NCI-H146 (cell line): ENCODE measurements at regions not wholly inside any gene's neighbourhood (a gene's known extent, or its start where the extent isn't known, plus 50 kb on each side); places are given as distances from the start of the nearest gene placed in this dataset.
"Not testable (repeated sequence)": the region's sequence is repeated elsewhere in the genome, so short reads cannot be mapped to it uniquely, and the experiment has no call there.

Experiments
- DNase-seq: peaks from one replicate; lab custom pipeline; 2025; lab: John Stamatoyannopoulos, UW

- no peak for DNase-seq
These were observed 299.2 kb upstream of the RBMS1 start for GRCh38 chr2:160792837-160793236.

DNA sequence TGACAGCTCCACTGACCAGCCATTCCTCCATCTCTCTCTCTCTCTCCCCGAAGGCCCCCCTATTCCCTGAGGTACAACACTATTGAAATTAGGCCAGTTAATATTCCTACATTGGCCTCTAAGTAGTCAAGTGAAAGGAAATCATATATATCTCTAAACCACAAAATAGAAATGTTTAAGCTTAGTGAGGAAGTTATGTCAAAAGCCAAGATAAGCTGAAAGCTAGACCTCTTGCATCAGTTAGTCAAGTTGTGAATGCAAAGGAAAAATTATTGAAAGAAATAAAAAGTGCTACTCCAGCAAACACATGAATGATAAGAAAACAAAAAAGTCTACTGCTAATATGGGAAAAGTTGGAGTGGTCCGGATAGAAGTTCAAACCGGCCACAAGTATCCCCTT, 301.3 kb upstream of the RBMS1 start:
- no peak for DNase-seq

DNA sequence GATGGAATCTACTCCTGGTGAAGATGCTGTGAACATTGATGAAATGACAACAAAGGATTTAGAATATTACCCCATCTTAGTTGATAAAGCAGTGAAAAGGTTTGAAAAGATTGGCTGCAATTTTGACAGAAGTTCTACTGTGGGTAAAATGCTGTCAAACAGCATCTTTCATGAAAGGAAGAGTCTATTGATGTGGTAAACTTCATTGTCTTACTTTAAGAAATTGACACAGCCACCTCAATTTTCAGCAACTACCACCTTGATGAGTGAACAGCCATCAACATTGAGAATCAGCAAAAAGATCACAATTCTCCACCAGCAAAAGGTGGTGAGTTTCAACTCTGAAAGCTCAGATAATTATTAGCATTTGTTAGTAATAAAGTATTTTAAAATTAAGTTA, 310.3 kb upstream of the RBMS1 start:
- no peak for DNase-seq

DNA sequence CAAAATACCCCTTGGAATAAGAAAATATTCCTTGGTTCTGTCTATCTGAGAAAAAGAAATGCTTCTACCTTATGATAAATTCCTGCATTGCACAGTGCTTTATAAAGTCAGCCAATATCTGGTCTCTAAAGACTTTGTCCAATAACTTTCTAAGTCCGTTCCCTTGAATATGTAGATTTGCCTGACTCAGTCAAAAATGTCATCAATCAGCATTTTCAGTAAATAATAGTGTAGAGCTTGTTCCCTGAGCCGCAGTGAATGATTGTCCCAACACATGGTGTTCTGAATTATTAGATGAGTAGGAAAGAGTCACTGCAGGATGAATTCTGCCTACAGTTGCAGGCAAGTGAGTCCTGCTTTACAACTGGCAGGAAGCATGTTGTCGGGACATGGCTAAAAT, 316.8 kb upstream of the RBMS1 start:
- no peak for DNase-seq

GRCh38 chr2:160812830-160813505, 319.4 kb upstream of the RBMS1 start:
- DNase-seq, result no peak

- no peak for DNase-seq
These were observed 319.9 kb upstream of the RBMS1 start for GRCh38 chr2:160813506-160813858.

DNA sequence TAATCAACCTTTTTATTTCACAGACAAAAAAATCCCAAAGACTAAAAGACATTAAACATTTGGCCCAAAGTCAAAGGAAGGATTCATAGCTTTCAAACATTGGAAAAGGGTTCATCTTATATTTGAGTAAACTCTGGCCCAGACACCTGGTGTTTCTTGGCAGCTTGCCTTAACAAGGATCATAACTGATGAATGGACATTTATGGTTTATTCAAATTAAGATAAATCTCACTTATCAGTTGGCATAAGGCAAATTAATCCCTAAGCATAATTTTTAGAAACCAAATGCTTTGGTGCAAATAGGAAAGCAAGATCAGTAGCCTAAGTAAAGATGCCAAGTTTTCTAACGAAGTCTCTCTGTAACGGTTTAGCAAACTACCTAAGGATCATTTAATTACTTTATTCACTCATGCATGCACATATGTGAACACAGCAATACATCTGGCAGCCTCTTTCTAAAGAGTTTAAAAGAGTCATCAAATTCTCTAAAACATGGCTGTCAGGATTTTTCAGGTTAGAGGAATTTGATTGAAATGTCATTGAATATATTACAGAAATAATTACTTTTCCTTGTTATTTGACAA, 323.4 kb upstream of the RBMS1 start:
- DNase-seq, result no peak

DNA sequence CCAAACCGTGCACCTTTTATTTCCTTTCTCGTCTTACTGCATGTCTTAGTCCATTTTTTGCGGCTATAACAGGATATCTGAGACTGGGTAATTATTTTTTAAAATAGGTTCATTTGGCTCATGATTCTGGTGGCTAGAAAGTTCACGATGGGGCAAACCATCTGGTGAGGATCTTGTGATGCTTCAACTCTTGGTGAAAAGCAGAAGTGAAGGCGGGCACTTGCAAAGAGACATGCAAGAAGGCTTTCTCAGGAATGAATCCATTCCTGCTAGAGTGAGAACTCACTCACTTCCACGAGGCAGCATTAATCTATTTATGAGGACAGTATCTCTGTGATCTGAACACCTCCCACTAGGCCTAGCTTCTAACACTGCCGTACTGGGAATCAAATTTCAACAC, 327.1 kb upstream of the RBMS1 start:
- no peak for DNase-seq

- DNase-seq, result no peak
These were observed 328.4 kb upstream of the RBMS1 start for GRCh38 chr2:160822006-160822405.

DNA sequence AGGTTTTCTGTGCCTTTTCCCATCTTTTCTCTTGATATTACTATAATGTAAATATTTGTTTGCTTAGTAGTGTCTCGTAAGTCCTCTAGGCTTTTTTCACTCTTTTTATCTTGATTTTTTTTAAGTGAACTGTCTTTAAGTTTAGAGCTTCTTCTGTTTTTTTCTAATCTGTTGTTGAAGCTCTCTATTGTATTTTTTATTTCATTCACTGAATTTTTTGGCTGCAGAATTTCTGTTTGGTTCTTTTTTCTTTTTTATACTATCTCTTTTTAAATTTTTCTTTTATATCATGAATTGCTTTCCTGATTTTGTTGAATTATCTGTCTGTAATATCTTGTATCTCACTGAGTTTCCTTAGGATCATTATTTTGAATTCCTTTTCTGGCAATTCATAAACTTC, 331.8 kb upstream of the RBMS1 start:
- no peak for DNase-seq

DNA sequence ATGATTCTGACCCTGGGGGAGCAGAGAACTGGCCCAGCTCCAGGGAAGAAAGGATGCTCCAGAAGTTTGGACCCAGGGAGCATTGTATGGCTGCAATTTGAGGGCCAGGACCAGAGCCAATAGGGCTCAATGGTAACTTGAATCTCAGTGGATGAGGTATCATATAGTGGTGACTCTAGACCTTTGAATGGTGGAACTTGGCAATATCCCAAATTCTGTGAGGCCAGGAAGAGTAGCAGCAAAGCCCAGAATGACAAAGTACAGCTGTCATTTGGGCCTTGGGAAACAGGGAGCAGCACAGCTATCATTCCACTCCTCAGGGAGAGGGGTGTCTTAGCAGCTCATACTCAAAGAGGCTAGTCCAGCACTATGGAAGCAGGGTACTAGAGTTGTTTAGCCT, 332.9 kb upstream of the RBMS1 start:
- DNase-seq, result no peak

- DNase-seq, result no peak
These were observed 332.2 kb upstream of the TANK start for GRCh38 chr2:160828076-160828475.

DNA sequence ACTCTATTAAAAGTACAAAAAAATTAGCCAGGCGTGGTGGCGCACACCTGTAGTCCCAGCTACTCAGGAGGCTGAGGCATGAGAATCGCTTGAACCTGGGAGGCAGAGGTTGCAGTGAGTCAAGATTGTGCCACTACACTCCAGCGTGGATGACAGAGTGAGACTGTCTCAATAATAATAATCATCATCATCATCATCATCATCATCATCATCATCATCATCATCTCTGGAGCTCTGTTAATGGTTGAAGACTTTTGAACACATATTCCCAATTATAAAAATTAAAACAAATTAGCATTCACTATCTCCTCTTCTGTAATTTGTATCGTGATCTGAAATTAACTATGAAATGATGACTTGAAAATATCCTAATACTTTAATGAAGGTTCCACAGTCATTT, 327.8 kb upstream of the TANK start:
- DNase-seq, result not testable (repeated sequence)

DNA sequence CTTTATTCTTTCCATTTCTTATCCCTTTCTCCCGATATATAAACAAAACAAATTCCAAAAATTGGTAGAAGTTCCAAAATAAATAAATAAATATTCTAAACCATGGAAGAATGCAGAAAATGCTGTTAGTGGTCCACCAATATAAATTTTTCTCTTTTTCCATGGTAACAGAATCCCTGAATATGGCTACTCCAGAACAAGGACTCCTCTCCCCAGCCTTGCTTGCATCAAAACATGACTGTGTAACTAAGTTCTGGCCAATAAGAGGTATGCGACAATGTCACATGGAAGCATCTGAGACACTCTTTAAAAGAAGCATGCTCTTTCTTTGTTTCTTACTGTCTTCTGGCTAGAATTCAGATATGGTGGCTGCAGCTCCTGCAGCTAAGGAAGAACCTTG, 325.1 kb upstream of the TANK start:
- DNase-seq, result no peak

DNA sequence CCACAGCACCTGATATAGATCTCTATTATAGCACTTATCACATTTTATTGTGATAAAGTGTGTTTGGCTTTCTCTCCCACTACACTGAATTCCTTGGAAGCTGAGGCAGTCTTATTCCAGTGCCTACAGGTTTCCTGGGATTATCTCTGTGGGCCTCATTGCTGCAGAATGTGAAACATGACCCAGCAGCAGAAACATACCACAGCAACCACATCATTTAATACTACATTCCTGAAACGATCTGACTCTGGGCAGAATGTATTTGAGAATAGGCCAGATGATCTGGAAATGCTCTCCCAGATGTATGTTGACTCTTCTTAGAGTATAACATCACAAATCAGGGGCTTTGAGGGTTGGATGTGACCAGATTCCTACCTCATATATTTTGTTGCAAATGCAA, 323.5 kb upstream of the TANK start:
- DNase-seq, result no peak

DNA sequence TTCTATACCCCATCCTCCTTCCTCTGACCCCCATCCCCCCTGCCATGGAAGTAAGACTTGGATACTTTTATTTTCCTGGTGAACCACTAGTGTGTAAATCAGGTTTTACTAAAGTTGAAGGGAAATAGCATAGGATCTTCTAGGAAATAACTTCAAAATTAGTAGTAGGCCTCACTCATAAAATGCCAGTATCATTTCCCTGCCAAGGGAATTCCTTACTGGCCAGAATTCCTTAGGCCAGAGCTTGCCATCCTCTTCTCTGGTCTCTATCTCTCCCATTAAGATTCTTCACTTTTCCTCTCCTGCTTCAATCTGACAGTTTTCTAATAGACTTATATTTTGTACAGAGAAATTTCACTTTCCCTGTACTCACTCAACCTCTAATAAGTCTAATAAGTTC, 322.8 kb upstream of the TANK start:
- no peak for DNase-seq

GRCh38 chr2:160838147-160838546, 322.1 kb upstream of the TANK start:
- DNase-seq, result no peak

DNA sequence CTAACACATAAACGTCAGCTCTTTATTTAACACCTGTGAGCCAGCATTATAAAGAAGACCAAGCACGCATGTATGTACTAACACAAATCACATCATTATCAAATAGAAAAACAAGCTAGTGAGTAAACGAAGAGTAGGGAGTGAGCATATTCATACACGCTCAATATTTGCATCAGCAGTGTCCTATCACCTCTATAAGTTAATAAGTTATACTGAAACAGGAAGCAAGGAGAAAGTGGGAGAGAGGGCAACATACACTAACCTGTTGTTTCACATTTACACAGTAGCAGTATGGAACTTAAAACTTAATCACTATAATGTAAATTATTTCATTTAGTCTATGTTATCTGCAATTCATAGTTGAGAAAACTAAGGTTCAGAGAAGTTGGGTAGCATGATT, 321.5 kb upstream of the TANK start:
- DNase-seq, result no peak

- DNase-seq, result no peak
These were observed 317.9 kb upstream of the TANK start for GRCh38 chr2:160842286-160842685.

GRCh38 chr2:160859096-160859495, 301.1 kb upstream of the TANK start:
- DNase-seq, result no peak

- no peak for DNase-seq
These were observed 298.0 kb upstream of the TANK start for GRCh38 chr2:160862226-160862625.

GRCh38 chr2:160868891-160869290, 291.3 kb upstream of the TANK start:
- no peak for DNase-seq

GRCh38 chr2:160869411-160869810, 290.8 kb upstream of the TANK start:
- DNase-seq, result no peak

GRCh38 chr2:160870729-160871465, 289.3 kb upstream of the TANK start:
- DNase-seq, result no peak
